NCI-H748 (cell line): ENCODE measurements at regions not wholly inside any gene's neighbourhood (a gene's known extent, or its start where the extent isn't known, plus 50 kb on each side); places are given as distances from the start of the nearest gene placed in this dataset.
A peak's percentile ranks its signal among the peaks of the same experiment; 100 is the strongest.

ENCODE experiments used
- DNase-seq: peaks from one replicate; lab custom pipeline; 2025; ENCODE audit not compliant: unreplicated experiment; lab: John Stamatoyannopoulos, UW

DNA sequence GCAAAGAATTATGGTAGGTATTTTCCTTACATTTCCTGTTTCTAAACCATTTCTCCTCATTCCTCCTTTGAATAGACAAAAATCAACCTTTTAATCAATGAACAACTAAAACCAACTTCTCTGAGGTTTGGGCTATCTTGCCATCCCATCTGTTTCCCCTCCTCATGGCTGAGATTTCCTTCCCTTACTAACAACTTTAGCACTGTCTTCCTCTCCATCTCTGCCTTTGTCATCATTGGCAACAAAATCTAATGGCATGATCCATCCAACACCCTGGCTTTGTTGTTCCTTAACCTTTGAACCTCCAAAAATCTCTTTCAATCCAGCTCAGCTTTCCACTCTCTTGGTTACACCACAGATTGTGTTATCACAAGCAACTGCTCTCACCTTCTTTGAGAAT, 95.3 kb upstream of the FAM136A start:
- DNase-seq: no peak

DNA sequence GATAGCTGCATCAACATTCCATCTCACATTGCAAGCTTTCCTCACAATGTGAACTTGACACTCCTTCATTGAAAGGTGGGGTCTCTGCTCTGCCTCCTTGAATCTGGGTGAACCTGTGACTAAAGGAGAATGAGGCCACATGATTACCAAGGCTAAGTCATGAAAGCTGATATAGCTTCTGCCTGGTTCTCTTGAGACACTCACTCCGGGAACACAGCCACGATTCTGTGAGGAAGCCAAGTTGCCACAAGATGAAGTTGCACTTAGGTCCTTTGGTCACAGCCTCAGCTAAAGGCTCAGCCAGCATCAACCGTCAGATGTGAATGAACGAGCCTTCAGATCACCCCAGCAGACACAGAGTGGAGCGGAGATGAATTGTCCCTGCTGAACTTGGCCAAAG, 94.7 kb upstream of the FAM136A start:
- no peak for DNase-seq

DNA sequence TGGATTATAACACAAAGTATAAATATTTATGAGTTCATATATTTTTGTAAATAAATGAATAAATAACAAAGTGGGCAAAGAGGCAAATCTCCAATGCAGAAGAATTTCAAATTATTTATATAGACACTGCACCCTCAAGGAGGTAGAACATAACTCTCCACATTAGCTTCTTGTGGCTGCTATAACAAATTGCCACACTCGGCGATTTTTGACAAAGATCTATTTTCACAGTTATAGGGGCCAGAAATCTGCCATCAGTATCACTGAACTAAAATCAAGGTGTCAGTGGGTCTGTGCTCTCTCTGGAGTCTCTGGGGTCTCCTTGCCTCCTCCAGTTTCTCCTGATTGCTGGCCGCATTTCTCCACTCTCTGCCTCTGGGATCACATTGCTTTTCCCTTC, 92.0 kb upstream of the FAM136A start:
- DNase-seq: no peak

DNA sequence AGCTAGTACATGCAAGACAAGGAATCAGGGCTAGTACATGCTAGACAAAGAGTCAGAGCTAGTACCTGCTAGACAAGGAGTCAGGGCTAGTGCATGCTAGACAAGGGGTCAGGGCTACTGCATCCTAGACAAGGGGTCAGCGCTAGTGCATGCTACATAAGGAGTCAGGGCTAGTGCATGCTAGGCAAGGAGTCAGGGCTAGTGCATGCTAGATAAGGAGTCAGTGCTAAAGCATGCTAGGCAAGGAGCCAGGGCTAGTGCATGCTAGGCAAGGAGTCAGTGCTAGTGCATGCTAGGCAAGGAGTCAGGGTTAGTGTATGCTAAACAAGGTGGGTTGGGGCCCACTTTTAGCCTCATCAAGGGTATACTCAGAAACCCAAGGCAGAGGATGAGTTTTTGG, 90.1 kb upstream of the FAM136A start:
- no peak for DNase-seq

DNA sequence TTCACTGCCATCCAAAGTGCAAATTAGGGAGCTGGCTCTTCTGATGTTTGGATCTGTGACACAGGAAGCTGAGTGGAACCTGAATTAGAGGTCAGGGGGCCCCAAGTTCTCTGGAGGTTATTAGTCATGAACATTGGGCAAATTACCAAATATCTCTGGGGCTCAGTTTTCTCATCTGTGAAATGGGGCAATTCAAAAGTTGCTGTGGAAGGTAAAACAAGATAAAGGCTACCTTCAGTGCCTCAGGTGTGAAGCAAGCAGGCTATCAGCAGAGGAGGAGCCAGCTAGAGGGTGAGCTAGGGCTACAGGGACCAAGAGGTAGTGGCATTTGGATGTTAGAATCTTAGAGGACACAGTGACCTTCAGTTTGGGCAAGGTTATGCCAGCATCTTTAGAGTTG, 89.4 kb upstream of the FAM136A start:
- no peak for DNase-seq

DNA sequence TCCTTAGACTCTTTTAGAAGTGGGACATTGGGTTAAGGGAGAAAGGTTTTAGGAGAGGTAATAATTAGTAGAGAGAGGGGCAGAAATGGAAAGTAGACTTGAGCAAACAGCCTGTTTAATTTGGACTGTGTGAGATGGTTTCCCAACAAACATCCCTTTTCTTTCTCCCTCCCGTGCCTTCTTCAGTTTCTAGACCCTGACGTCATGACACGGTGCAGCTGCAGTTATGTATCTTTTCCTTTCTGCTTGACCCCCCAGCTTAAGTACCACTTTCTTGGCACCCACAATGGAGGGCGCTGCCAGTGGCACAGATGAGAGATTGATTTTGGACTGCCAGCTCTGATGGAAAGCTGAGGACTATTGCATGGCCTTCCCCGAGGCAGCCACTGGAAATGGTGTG, 86.9 kb upstream of the FAM136A start:
- no peak for DNase-seq

DNA sequence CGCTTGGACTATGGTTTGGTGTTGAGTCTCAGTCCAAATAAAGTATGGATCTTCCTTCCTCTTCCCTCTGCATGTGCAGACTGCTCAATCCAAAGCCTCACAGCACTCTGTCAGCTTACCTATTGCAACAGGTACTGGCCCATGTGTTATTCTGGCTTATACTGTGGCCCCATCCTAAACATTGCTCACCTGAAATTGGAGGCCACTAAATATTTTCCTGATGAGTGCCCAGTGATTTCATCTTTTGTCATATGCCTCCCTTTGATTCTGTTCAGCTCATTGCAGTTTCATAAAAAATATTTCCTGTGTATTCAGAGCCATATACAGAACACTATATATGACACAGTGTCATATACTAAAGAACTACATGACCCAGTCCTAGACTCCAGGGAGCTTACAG, 86.3 kb upstream of the FAM136A start:
- no peak for DNase-seq

DNA sequence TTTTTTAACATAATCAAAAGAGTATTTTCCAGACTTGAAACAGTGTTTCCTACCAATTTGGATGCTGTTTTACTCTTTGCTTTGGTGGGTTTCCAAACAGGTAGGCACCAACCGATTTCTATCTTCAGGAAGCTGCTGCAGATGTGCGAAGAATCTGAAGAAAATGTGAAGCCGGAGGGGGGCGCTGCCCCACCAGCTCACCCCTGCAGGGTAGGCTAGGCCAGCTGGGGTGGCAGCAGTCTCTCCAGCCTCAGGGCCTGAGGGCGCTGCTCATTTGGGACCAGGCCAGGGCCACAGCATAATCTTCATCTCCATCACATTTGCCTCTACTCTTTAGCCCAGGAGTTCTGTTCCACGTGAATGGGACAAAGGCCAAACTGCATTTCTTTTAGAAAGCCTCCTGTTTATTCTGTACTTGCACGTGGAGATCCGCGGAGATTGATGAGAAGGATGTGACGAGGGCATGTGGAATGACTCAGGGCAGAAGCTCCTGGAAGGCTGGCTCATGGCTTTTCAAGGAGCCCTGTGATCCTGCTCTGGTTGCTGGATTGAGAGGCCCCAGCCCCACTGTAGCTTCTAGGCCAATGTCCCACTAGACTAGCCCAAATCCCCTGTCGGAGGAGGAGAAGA, 84.2 kb upstream of the FAM136A start:
- DNase-seq: no peak

DNA sequence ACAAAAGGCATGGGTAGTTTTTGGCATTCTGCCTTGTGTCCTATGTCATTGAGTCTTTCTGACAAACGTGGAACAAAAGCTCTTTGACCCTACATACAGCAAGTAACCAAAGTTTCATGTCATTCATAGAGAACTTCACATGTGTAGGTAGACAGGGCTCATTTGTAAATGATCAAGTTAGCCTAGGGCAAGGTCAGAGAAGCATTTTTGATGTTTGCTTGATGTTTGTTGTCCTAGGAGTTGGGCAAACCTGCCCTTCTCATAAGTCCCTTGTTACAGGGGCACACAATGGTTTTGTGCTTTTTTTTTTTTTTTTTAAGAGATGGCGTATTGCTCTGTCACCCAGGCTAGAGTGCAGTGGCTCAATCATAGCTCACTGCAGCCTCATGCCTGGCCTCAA, 83.3 kb upstream of the FAM136A start:
- DNase-seq: no peak

DNA sequence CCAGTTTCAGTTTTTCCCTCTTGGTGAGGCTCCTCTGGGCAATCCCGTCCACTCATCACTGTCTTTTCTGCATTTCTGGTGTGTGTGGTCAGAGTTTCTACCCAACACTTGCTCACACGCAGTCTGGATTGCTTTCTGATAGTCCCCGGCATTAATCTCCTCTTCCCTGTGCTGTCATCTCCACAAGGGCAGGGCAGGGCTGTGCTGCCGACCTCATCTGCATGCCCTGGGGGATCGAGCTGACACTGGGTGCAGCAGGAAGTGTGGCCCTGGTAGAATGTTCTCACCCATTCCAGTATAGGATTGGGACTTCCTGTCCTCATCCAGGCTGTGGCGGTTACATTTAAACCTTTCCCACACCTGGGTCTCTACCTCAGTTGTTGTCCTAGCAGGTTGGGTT, 80.0 kb upstream of the FAM136A start:
- DNase-seq: no peak

DNA sequence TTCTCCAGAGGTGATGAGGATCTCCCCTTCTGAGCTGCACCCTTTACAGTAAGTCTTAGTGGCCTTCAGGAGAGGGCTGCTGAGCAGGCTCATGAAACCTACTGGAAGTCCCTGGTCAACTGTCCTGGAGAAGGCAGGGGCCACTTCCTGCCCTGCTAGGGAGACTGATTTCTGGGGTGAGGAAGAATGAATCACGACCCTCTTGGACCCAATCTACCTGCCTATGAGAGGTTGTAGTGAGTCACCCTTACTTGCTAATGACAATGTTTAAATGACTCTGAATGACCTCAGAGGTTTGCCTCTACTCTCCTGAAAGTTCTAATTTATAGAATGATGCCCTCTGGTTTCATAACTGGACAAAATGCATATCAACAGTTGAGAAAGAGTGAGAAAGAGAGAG, 79.4 kb upstream of the FAM136A start:
- DNase-seq: no peak

DNA sequence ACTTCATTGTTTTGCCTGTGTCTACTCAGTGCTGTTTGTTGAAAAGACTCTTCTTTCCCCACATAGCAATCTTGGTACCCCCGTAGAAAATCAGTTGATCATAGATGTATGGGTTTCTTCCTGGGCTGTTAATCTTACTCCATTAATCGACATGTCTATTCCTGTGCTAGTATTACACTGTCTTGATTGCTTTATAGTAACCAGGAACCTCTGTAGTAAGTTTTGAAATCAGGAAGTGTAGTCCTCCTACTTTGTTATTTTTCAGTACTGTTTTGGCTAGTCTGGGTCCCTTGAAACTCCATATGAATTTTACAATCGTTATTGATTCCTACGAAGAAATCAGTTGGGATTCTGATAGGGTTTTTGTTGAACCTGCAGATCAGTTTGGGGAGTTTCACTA, 78.8 kb upstream of the FAM136A start:
- no peak for DNase-seq

DNA sequence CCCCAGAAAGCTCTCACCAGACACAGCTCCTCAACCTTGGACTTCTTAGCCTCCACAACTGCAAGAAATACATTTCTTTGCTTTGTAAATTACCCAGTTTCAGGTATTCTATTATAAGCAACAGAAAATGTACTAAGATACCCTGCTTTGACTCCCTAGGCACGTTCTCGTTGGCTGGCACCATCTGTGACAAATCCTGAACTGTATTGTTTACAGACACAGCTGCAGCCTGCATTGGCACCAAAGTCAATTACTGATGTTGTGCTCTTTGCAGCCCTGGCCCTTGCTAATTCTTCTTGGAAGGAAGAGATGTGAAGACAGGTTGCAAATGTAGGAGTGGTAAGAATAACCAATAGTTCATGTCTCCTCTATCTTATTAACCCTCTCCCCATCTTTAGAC, 72.7 kb upstream of the FAM136A start:
- no peak for DNase-seq

DNA sequence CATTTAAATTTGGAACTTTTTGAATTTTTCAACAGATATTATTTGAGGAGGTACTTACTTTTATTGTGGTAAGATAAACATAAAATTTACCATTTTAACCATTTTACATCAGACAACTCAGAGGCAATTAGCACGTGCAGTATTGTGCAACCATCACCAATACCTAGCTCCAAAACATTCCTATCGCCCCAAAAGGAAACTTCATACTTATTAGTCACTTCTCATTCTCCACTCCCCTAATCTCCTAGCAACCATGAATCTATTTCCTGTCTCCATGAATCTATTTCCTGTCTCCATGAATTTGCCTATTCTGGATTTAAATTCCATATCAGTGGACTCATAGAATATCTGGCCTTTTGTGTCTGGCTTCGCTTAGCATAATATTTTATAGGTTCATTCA, 69.9 kb upstream of the FAM136A start:
- no peak for DNase-seq

DNA sequence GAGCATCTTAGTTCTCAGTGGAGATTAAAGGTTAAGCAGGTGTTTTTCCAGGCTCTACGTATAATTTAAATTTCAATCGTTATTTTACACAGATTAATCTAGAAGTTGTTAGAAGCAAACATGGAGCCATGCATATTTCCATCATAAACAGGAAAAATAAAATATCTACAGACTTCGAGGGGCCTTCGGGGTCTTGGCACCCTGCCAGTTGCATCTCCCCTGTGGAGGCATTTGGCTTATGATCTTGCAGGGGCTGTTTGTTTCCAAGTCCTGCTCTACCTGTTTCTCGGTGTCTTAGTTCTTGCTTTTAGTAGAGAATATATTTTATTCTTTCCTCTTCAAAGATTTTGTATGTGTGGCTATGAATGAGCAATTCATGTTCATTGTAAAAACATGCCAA, 67.2 kb upstream of the FAM136A start:
- DNase-seq: no peak

DNA sequence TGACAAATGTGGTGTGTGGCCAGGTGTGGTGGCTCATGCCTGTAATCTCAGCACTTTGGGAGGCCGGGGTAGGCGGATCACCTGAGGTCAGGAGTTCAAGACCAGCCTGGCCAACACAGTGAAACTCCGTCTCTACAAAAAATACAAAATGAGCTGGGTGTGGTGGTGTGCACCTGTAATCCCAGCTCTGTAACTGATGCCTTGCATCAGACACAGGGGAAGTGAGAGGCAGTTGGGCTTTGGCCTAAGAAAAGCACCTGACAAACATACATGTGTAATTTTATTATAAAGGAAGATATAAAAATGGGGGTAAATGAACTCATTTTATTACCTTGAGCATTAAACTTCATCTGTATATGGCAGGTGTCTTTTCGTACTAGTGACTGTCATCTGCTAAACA, 66.7 kb upstream of the FAM136A start:
- DNase-seq: no peak

DNA sequence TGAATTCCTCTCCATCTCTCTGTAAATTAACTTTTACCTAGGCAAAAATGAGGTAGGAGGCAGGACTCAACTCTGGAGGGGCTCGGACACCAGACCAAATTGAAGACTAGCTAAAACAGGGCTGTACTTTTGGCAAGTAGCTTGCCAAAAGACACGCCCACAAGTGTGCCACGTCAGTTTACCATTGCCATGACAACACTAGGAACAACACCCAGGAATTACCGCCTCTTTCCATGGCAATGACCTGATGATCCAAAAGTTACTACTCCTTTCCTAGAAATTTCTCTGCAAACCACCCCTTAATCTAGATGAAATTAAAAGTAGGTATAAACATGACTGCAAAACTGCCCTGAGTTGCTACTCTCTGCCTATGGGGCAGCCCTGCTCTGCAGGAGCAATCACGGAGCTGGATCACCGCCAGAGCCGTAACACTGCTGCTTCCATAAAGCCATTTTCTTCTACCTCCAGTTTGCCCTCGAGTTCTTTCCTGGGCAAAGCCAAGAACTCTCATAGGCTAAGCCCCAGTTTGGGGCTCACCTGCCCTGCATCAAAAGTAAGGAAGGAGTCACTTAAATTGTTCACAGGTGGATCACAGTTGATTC, 66.0 kb upstream of the FAM136A start:
- DNase-seq: peak; percentile 24

DNA sequence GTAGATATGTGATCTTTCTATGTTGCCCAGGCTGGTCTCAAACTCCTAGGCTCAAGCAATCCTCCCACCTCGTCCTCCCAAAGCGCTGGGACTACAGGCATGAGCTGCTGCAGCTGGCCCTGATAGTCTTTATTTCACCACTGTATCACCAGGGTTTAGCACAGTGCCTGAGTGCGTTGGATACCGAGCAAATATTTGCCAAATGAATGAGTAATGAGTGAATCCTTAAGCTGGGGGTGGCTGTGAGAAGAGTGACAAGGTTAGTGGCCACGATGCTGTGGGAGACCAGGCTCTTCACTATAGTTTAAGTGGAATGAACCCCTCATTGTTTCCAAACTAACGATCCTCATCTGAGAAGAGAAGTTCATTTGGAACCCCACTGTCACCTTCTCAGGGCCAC, 60.8 kb upstream of the FAM136A start:
- DNase-seq: no peak

DNA sequence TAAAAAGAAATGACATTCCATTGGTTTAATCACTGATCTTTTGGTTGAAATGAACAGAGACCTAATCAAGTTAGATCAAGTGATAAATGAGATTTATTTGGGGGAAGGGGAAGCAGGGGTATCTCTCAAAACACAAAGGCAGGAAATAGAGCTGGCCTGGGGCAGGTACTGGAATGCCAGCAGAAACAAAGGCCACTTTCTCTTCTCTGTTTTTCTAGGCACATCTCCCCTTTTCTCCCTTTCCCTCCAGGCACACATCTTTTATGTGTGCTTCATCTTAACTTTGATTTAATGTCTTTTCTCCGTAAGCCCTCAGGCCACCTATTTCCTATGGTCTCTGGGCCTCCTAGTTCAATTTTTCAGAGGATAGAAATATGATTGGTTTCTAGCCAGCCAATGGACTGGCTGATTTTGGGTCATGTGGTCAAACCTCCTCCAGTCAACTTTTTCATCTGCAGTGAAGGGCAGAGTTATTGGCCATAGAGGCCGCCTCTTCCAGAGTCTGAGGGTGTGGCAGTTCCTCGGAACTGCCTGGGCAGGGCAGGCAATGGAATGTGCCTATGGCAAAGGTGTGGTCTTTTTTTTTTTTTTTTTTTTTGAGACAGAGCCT, 58.9 kb upstream of the FAM136A start:
- no peak for DNase-seq

DNA sequence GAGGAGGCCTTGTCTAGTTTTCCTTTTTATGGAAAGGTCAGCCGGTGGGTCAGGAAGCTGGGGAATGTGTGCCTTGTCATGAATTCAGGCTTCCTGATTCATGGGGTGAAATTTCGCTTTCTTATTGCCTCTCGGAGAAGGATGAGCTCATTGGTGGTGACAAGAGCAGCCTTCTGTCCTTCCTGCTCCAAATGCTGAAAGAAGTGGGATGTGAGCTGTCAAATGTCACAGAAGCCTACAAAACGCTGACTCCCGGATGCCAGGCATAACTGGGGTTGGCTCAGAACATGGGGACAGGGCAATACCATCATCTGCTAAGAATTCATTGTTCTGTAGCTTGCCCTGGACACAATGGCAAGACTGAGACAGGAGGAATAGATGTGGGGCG, 55.8 kb upstream of the FAM136A start:
- no peak for DNase-seq

DNA sequence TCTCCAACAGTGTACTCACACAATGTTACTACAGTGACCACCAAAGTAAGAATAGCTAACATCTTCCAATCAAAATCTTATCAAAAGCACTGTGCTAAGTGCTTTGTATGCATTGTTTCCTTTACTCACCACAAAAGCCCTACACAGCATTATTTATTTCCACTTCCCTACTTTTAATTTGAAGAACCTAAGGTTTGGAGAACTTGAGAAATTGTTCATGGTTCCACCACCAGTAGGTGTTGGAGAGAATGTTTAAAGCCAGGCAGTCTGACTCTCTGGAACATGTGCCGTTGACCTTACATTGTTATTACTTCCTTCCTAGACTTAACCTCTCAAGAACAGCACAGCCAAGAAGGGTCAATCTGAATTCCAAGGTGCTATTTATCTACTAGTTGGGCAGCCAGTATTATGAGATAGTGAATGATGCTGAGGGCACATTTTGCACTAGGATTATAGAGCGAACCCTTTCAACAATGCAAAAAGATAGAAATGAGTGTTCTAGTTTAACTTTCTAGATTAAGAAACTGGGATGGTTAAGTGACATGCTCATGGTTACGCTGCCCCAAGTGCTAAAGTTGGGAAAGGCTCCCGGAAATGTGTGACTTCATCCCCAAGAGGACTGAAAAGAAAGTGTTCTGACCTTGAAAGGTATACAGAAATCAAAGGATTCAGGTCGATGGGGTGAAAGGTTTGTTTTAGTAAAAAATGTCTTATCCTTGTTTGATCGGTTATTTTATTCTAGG, 55.2 kb upstream of the FAM136A start:
- DNase-seq: no peak

DNA sequence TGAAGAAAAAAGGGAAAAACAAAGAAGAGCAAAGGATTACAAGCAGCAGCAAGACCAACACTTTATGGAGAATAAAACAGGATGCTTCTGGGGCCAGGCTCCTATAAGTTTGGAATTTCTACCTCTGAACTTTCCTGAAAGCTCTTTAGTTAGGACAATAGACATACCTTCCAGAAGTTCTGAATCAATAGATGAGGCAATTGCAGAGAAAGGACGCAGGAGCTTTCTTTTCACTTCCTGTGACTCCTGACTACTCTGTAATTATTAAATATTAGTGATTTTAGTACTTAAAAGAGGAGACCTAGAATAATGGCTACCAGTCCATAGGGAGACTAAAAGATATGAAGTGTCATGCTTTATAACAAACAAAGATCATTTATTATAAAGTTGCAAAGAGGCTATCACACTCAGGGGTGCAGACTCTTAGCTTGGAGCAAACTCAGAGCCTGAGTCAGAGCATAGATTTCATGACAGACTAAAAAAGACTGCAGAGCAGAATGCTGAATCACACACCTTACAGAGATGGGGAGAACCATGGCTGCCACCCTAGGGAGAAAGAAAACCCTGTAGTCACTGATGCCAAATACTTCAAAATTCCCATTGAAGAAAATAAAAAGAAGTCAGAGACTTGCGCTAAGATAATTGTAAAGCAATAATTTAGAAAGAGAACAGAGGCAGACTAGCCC, 52.5 kb upstream of the FAM136A start:
- no peak for DNase-seq
